GM19328 (cell line): ENCODE measurements at regions not wholly inside any gene's neighbourhood (a gene's known extent, or its start where the extent isn't known, plus 50 kb on each side); places are given as distances from the start of the nearest gene placed in this dataset.

Source experiments
- ATAC-seq: cut with Tn5 transposase; IDR thresholded peaks from one replicate; pipeline ENCODE4 v1.9.1; 2021; ENCODE audit warnings: mild to moderate bottlenecking, moderate library complexity; ENCODE audit not compliant: unreplicated experiment

DNA sequence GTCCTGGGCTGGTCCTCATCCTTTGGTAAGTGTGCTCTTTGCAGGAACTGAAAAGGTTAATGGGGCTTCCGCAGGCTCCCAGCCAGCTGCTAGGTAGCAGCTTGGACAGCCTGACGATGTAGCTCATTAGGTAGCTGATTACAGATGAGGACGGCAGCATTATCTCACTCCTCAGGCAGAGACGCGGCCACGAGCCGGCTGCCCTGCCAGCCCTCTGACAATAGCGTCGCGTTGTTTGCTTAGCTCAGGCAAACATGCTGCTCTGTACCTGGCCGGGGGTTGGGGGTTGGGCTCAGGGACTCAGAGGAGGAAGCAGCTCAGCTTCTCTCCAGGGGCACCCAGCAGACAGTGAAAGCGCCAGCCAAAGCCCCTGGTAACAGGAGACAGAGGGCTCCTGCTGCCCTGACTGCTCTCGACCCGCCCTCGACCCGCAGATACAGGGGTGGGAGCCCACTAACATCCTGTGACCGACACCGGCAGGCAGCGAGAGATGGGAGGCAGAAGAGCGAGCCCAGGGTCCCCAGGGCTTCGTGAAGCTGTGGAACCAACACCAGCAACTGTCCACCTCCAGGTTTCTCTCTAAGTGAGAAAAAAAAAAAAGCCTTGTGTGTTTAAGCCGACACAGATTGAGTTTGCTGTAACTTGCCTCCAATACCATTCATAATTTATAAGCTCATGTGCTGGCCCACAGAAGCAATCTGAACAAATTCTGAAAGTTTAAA lies 53.4 kb upstream of the DLK1 start:
- no peak for ATAC-seq

DNA sequence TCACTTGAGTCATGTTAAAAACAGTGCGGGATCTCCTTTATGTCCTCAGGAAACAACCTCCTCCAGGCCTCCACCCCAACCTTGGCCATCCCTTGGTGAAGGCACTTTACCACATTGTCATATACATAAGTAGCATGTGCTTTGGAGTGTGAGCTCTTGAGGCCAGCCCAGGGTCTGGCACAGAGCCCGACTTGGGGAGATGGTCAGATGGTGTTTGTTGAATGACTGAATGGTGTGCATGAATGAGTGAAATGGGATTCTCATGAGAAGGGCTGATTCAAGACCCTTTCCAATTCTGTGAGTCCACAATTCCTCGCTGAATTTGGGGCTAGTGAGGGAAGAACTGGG lies 52.9 kb upstream of the DLK1 start:
- ATAC-seq, result no peak

DNA sequence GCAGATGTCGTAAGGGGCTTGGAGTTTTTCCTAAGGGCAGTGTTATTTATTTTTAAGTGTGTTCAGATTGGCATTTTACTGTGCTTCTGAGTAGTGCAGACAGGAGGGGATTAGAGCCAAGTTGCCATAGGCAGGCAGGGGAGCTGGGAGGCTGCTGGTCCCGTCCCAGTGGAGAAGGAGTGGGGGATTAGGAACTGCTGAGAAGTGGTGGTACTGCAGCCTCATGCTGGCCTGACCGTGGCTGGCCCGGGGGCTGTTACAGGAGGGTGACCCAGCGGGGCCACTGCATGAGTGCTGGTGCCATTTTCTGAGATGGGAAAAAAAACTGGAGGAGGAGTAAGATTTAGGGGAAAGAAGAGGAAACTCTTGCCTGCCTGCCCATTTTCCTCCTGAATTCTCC lies 52.3 kb upstream of the DLK1 start:
- ATAC-seq, result no peak

DNA sequence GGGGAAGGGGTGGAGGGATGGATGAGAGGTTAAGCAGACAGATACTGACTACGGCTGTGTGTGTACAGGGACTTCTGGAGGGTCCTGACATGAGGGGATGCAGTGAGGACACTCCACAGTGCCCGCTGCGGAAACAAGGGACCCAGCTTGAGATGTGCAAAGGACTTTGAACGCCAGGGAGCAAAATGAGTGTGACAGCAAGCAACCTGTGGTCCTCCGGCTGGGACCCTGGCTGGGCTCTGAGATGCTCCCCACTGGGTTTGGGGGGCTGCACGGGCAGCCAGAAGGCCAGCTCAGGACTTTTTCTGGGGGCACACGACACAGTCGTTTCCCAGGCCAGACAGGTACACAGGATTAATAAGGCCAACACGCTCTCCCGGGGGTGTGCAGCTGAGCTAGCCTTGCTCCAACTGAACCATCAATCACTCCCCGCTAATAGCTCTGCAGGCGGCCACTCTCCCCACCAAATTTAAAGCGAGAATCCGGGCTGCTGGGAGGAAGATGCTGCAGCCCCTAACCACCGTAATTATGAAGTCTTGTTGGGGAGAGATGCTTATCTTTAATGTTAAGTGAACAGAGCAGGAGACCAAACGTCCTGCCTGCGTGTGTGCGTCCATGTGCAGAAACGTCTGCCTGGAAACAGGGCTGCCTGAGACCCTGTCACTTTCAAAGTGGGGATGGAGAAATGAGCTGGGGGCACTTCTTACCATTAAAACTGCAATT lies 51.6 kb upstream of the DLK1 start:
- ATAC-seq, result no peak

DNA sequence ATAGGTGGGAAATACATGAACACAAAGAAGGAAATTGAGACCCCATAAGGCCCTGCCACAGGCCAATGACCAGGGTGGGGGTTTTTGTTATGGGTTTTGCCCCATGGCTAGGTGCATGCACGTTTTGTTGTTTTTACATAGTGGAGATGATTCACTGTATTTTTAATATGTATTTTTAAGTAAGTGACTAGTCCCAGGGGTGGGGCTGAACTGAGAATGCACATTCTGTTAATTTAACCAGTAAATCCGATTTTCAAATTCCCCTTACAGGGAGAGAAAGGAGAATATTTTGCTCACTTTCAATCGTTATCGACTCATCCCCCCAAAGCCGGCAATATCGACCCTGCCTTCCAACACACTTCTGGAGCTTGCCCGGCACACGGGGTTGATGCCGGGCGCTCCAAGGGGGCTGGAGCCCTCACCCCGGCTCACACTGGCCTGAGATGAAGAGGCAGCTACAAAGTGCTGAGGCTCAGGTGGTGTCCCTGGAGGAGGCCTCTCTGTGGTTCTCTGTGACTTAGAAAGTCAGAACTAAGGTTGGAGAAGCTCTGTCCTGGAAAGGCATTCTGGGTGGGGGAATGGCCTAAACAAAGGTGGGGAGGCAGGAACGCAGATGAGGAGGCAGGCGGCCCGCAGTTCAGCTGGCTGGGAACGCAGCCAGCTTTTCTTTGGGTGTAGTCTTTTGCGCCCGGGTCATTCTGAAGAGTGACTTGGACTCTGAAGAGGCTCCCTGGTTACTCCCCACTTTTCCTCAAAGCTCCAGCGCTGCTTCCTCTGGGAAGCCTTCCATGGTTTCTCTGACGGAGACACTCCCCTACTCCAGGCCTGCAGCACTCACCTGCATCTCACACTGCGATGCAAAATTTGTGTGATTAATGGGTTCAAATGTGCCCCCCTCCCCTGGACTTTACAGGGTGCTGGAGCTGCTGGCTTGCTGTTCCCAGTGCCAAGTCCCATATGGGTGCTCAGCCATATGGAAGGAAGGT lies 50.7 kb upstream of the DLK1 start:
- ATAC-seq, result no peak
